ENCODE measurements at regions not wholly inside any gene's neighbourhood (a gene's known extent, or its start where the extent isn't known, plus 50 kb on each side); places are given as distances from the start of the nearest gene placed in this dataset.

DNA sequence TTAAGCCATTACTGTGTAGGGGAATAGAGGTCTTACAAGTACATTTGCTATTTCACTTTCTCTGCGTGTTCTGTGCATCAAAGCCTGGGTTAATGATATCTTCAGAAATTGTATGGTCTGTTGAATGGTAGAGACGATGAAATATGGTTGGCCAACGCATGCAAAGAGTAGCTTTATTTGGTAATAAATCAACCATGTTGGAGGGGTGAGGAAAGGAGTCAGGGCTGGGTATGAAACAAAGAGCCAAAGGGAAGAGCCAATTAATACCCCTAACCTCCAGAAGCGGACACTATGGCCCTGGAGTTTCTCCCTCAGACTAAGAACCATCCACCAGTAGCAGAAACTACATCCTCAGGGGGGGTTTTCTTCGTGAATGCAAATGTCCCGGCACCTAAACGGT, 1974.0 kb upstream of the WWC1 start:
- no peak for DNase-seq

GRCh38 chr5:166320920-166321480, 1970.4 kb upstream of the WWC1 start:
- DNase-seq, result no peak

GRCh38 chr5:166324372-166324771, 1967.1 kb upstream of the WWC1 start:
- DNase-seq, result no peak

GRCh38 chr5:166329149-166329800, 1962.2 kb upstream of the WWC1 start:
- no peak for DNase-seq

DNA sequence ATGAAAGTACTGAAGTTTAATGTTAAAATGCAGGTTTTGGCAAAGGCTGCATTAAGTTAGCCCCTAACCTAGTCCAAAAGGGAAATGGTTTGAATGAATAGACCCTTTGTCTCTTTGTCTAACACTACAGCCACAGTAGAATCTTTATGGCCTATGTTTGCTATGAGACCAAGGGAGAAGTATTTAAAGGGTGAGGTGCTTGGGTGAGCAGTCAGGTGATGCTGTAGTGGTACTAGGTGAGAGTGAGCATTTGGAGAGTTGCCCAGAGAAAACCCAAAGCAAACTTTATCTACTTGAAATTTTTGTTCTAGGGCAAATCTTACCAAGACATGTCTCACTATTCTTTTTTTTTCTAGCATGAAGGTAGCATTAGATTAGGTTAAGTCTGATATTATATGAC, 1961.4 kb upstream of the WWC1 start:
- DNase-seq, result no peak

- DNase-seq, result no peak
Observed at GRCh38 chr5:166331521-166331920, 1959.9 kb upstream of the WWC1 start.

GRCh38 chr5:166338801-166339200, 1952.6 kb upstream of the WWC1 start:
- no peak for DNase-seq

- no peak for DNase-seq
Observed at GRCh38 chr5:166340039-166340438, 1951.4 kb upstream of the WWC1 start.

GRCh38 chr5:166341740-166342337, 1949.6 kb upstream of the WWC1 start:
- no peak for DNase-seq

DNA sequence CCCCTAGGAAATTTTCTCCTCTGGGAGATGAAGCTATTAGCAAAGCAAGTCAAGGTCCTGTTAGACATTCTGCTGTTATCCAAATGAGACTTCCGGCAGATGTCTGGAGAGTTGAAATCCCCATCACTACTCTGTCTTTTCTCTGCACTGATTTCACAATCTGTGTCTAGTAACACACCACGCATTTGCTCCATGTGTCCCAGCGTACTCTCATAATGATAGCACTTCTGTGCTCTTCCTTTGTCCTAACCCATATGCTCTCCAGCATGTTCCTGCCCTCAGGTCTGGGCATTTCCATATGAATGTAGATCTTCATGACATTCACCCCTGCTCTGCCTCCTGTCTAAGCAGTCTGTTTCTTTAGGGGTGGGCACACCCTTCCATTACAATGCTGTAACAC, 1949.0 kb upstream of the WWC1 start:
- no peak for DNase-seq

- no peak for DNase-seq
Observed at GRCh38 chr5:166346726-166347374, 1944.6 kb upstream of the WWC1 start.

- DNase-seq, result no peak
Observed at GRCh38 chr5:166349046-166349445, 1942.4 kb upstream of the WWC1 start.

- no peak for DNase-seq
Observed at GRCh38 chr5:166353580-166353979, 1937.9 kb upstream of the WWC1 start.

GRCh38 chr5:166354332-166354731, 1937.1 kb upstream of the WWC1 start:
- DNase-seq, result no peak

DNA sequence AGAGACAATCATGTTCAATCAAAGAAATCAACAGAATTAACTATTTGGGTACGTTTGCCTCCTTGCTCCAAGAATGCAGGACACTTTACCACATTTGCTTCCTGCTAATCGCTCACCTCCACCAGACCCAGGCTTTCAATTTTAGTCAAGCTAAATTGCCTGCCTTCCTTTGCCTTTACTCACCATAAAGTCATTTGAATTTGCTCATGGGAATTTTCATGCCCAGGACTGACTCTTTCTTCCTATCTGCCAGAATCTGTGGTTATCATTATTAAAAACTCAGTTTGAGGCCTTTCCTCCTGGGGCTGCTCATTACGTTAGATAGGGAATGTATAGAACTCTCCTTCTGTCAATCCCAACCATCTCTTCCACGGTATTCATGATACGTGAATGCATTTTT, 1935.3 kb upstream of the WWC1 start:
- DNase-seq, result no peak

DNA sequence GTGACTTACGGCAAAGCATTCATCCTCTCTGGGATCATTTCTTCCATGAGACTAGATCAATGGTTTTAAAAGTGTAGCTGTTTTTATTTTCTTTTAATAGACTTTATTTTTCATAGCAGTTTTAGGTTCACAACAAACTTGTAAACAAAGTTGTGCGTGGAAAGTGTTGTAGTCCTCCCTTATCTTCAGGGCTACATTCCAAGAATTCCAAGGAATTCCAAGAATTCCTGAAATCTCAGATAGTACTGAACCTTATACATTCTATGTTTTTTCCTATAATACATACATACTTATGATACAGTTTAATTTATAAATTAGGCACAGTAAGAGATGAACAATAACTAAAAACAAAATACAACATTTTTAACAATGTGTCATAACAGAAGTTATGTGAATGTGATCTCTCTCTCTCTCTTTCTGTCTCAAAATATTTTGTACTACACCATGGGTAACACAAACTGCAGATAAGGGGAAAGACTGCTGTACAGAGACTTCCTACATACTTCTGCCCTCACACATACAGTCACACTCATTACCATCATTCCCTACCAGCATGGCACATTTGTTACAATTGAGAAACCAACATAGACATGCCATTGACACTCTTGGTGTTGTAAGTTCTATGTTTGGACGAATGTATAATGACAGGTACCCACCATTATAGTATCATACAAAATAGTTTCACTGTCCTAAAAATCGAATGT, 1933.2 kb upstream of the WWC1 start:
- no peak for DNase-seq

DNA sequence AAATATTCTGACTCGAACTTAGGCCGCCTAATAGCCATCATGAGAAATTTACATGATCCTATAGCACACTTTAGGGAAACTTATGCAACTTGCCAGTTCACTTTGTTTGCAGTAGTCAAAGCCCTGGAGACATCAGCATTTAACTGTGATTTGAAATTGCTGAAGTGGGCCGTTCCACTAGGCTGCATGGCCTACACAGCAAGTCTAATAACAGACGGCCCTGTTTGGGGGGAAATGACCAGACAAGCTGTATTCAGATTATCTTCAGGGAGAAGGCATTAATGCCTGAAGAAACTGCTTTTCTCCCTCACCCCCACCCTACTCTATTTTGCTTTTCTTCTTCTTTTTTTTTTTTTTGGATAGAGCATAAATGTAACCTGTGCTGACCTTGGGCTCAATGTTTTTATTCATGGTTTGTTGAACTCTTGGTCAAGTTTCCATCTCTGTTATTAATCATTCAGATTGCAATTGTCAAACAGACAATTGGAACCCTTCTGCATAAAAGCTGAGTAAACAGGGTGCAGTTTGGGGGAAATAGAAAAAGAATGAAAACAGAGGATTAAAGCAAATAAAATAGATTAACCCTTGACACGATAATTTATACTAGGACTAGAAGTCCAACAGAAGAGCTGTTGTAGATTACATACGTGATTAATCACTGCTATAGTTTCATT, 1928.2 kb upstream of the WWC1 start:
- DNase-seq, result no peak

- DNase-seq, result no peak
Observed at GRCh38 chr5:166365164-166365563, 1926.3 kb upstream of the WWC1 start.

- DNase-seq, result no peak
Observed at GRCh38 chr5:166367391-166367790, 1924.1 kb upstream of the WWC1 start.

DNA sequence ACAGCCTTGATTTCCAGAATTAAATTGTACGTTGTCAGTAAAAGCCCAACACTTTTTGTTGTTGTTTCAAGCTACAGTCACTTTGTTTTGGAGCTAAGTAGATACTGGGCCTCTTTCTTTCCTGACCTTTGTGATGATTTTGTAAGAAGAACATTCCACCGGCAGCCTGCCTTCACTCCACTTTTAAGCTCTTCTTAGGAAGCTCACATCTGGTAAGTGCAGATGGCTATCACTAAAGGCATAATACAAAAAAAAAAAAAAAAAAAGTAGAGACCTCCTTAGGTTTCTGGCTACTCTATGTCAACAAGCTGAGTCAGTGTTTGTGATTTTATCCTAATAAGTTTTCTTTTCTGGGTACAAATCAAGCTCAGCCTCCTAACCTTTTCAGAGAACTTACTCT, 1922.1 kb upstream of the WWC1 start:
- no peak for DNase-seq

- DNase-seq, result no peak
Observed at GRCh38 chr5:166369807-166370206, 1921.6 kb upstream of the WWC1 start.

GRCh38 chr5:166370928-166371690, 1920.3 kb upstream of the WWC1 start:
- DNase-seq, result no peak

Data from DMS 273 treated with DMSO at 0.1 percent for 48 hours (cell line).